Hepatocyte (in vitro differentiated cells): ENCODE measurements at regions not wholly inside any gene's neighbourhood (a gene's known extent, or its start where the extent isn't known, plus 50 kb on each side); places are given as distances from the start of the nearest gene placed in this dataset.

Experiments
- DNase-seq: peaks from one replicate; pipeline ENCODE4 v3.0.0-alpha.2; 2016; ENCODE audit warnings: low spot score
- H2AFZ ChIP-seq: fragments of 200-600 bp; sonication (generic); 2 replicates; pipeline ENCODE4 v1.6.0; 2016; ENCODE audit warnings: antibody characterized with exemption, mild to moderate bottlenecking
- H3K27ac ChIP-seq: fragments of 200-600 bp; sonication (generic); 2 replicates; pipeline ENCODE4 v1.5.1; 2016; ENCODE audit warnings: mild to moderate bottlenecking
- H3K27me3 ChIP-seq: fragments of 200-600 bp; sonication (generic); 2 replicates; pipeline ENCODE4 v1.6.1; 2016
- H3K36me3 ChIP-seq: fragments of 200-600 bp; sonication (generic); replicated peaks from 2 replicates; pipeline ENCODE4 v1.5.1; 2016; ENCODE audit warnings: low read depth; ENCODE audit not compliant: insufficient read depth
- H3K4me1 ChIP-seq: fragments of 200-600 bp; sonication (generic); 2 replicates; pipeline ENCODE4 v1.5.1; 2016; ENCODE audit warnings: mild to moderate bottlenecking, moderate library complexity; ENCODE audit not compliant: insufficient read depth
- H3K4me2 ChIP-seq: fragments of 200-600 bp; sonication (generic); 2 replicates; pipeline ENCODE4 v1.6.0; 2016
- H3K4me3 ChIP-seq: fragments of 200-600 bp; sonication (generic); 2 replicates; pipeline ENCODE4 v1.5.1; 2016; ENCODE audit warnings: mild to moderate bottlenecking
- H3K79me2 ChIP-seq: fragments of 200-600 bp; sonication (generic); 2 replicates; pipeline ENCODE4 v1.6.0; 2017; ENCODE audit warnings: mild to moderate bottlenecking
- H3K9me2 ChIP-seq: fragments of 200-600 bp; sonication (generic); replicated peaks from 2 replicates; pipeline ENCODE4 v1.6.0; 2017; ENCODE audit warnings: mild to moderate bottlenecking; ENCODE audit not compliant: insufficient read depth
- H3K9me3 ChIP-seq: fragments of 200-600 bp; sonication (generic); 2 replicates; pipeline ENCODE4 v1.5.1; 2016; ENCODE audit warnings: low read depth, mild to moderate bottlenecking
- H4K20me1 ChIP-seq: fragments of 200-600 bp; sonication (generic); 2 replicates; pipeline ENCODE4 v1.6.0; 2016; ENCODE audit warnings: mild to moderate bottlenecking; ENCODE audit not compliant: insufficient read depth, poor library complexity, severe bottlenecking
- CTCF ChIP-seq: fragments of 200-600 bp; sonication (generic); IDR thresholded peaks from 2 replicates; pipeline ENCODE4 v1.5.1; 2016; ENCODE audit warnings: antibody characterized with exemption, mild to moderate bottlenecking; ENCODE audit not compliant: poor library complexity
- EZH2 ChIP-seq: fragments of 200-600 bp; sonication (generic); IDR thresholded peaks from 2 replicates; pipeline ENCODE4 v1.6.1; 2016; ENCODE audit warnings: antibody characterized with exemption, mild to moderate bottlenecking, borderline replicate concordance
- EZH2phosphoT487 ChIP-seq: fragments of 200-600 bp; sonication (generic); IDR thresholded peaks from one replicate; pipeline ENCODE4 v1.6.1; 2018; ENCODE audit warnings: antibody characterized with exemption, mild to moderate bottlenecking, low read depth, moderate library complexity; ENCODE audit not compliant: unreplicated experiment, severe bottlenecking
- WGBS: methylation state at CpG from one replicate; pipeline ENCODE4 v1.1.6; 2016; ENCODE audit warnings: low lambda C conversion rate; ENCODE audit errors: missing lambda C conversion rate; 5-methylcytosine and 5-hydroxymethylcytosine counted together

- no peak overlapping the region for H3K4me3 ChIP-seq
- no peak overlapping the region for H3K4me2 ChIP-seq
- 51% methylated on average over 4 of the region's 4 CpGs for WGBS
- no peaks in the 10 kb centered on the region for H3K9me3 ChIP-seq
- H4K20me1 ChIP-seq = no peaks in the 10 kb centered on the region
- DNase-seq = no peak
- TF ChIP-seq EZH2phosphoT487 (no peak), EZH2 (no peak), CTCF (no peak)
- no peaks in the 10 kb centered on the region for H3K36me3 ChIP-seq
- no peak overlapping the region for H2AFZ ChIP-seq
- H3K79me2 ChIP-seq = no peaks in the 10 kb centered on the region
- no peaks in the 10 kb centered on the region for H3K9me2 ChIP-seq
- no peaks in the 10 kb centered on the region for H3K27me3 ChIP-seq
- no peak overlapping the region for H3K27ac ChIP-seq
- peaks cover 6% of the 10 kb centered on the region for H3K4me1 ChIP-seq
These were observed 225.9 kb upstream of the CD96 start for GRCh38 chr3:111315930-111316587.

- Histone ChIP-seq H3K79me2 (no peaks in the 10 kb centered on the region), H2AFZ (no peak overlapping the region), H3K4me3 (no peak overlapping the region), H3K4me1 (no peaks in the 10 kb centered on the region), H3K27ac (no peak overlapping the region), H3K9me2 (no peaks in the 10 kb centered on the region), H3K9me3 (no peaks in the 10 kb centered on the region), H3K27me3 (no peaks in the 10 kb centered on the region), H4K20me1 (no peaks in the 10 kb centered on the region), H3K4me2 (no peak overlapping the region), H3K36me3 (no peaks in the 10 kb centered on the region)
- no peak for DNase-seq
- 90% methylated on average over 2 of the region's 2 CpGs for WGBS
- TF ChIP-seq EZH2 = no peak
- TF ChIP-seq EZH2phosphoT487 = no peak
- TF ChIP-seq CTCF = no peak
These were observed 223.7 kb upstream of the CD96 start for GRCh38 chr3:111318289-111318688.

- no peak overlapping the region for H2AFZ ChIP-seq
- no peaks in the 10 kb centered on the region for H3K9me3 ChIP-seq
These were observed 222.4 kb upstream of the CD96 start for GRCh38 chr3:111319598-111319997.

More at GRCh38 chr3:111319598-111319997, 222.4 kb upstream of the CD96 start:
- 90% methylated on average over 1 of the region's 1 CpG for WGBS
- Histone ChIP-seq H3K27me3 (no peaks in the 10 kb centered on the region), H3K79me2 (no peaks in the 10 kb centered on the region), H3K4me1 (no peaks in the 10 kb centered on the region), H4K20me1 (no peaks in the 10 kb centered on the region), H3K36me3 (no peaks in the 10 kb centered on the region), H3K27ac (no peak overlapping the region), H3K4me2 (no peak overlapping the region), H3K9me2 (no peaks in the 10 kb centered on the region), H3K4me3 (no peak overlapping the region)
- DNase-seq = no peak
- no peak for TF ChIP-seq CTCF
- TF ChIP-seq EZH2phosphoT487 = no peak
- no peak for TF ChIP-seq EZH2
